Prostate gland (tissue), 2 donors: ENCODE measurements at regions not wholly inside any gene's neighbourhood (a gene's known extent, or its start where the extent isn't known, plus 50 kb on each side); places are given as distances from the start of the nearest gene placed in this dataset.

Source experiments
- POLR2A ChIP-seq: fragments of 450-650 bp; IDR thresholded peaks from one replicate; pipeline ENCODE4 v1.6.1; 2016; ENCODE audit warnings: antibody characterized with exemption, mild to moderate bottlenecking
- POLR2AphosphoS5 ChIP-seq: sonication (generic); formaldehyde crosslinking; IDR thresholded peaks from one replicate; pipeline ENCODE4 v1.6.1; 2017; ENCODE audit warnings: antibody characterized with exemption
- TF ChIP-seq, protein P1 (sequence below), 4 experiments: fragments of 200-600 bp in 2 of 4; fragments of 450-650 bp in 2 of 4; sonication (generic) in 2 of 4; IDR thresholded peaks; 1 replicate in 3 of 4; 2 replicates in 1 of 4; pipeline ENCODE4 v1.5.1; 2016 to 2019; ENCODE audit warnings: antibody characterized with exemption in 4 of 4, mild to moderate bottlenecking in 2 of 4, moderate library complexity in 2 of 4

DNA sequence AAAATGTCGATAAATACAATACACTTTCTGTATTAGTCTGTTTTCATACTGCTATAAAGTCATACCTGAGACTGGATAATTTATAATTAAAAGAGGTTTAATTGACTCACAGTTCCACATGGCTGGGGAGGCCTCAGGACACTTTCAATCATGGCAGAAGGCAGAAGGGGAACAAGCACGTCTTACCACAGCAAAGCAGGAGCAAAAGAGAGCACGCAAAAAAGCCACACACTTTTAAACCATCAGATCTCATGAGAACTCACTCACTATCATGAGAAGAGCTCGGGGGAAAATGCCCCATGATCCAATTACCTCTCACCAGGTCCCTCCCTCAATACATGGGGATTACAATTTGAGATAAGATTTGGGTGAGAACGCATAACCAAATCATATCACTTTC, 256.7 kb downstream of the ANAPC1 start:
- TF ChIP-seq POLR2A (no peak), POLR2AphosphoS5 (no peak)
- TF ChIP-seq, protein P1, sequence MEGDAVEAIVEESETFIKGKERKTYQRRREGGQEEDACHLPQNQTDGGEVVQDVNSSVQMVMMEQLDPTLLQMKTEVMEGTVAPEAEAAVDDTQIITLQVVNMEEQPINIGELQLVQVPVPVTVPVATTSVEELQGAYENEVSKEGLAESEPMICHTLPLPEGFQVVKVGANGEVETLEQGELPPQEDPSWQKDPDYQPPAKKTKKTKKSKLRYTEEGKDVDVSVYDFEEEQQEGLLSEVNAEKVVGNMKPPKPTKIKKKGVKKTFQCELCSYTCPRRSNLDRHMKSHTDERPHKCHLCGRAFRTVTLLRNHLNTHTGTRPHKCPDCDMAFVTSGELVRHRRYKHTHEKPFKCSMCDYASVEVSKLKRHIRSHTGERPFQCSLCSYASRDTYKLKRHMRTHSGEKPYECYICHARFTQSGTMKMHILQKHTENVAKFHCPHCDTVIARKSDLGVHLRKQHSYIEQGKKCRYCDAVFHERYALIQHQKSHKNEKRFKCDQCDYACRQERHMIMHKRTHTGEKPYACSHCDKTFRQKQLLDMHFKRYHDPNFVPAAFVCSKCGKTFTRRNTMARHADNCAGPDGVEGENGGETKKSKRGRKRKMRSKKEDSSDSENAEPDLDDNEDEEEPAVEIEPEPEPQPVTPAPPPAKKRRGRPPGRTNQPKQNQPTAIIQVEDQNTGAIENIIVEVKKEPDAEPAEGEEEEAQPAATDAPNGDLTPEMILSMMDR (IDR thresholded peaks at IDR 0.05) = no peak
